ENCODE measurements at regions not wholly inside any gene's neighbourhood (a gene's known extent, or its start where the extent isn't known, plus 50 kb on each side); places are given as distances from the start of the nearest gene placed in this dataset.
A peak's percentile ranks its signal among the peaks of the same experiment; 100 is the strongest.

- DNase-seq: no peak
Observed at GRCh38 chr5:143729334-143729946, 82.5 kb upstream of the HMHB1 start.

GRCh38 chr5:143723159-143723558 is 88.8 kb upstream of the HMHB1 start:
- DNase-seq: no peak

- DNase-seq: no peak
Observed at GRCh38 chr5:143721925-143722324, 90.0 kb upstream of the HMHB1 start.

- DNase-seq: no peak
Observed at GRCh38 chr5:143720689-143721088, 91.3 kb upstream of the HMHB1 start.

GRCh38 chr5:143717400-143717799 is 94.6 kb upstream of the HMHB1 start:
- DNase-seq: no peak

- DNase-seq: no peak
Observed at GRCh38 chr5:143716881-143717280, 95.1 kb upstream of the HMHB1 start.

GRCh38 chr5:143715616-143716015 is 96.3 kb upstream of the HMHB1 start:
- no peak for DNase-seq

- DNase-seq: no peak
Observed at GRCh38 chr5:143714629-143715028, 97.3 kb upstream of the HMHB1 start.

GRCh38 chr5:143713047-143714003 is 98.6 kb upstream of the HMHB1 start:
- no peak for DNase-seq

GRCh38 chr5:143708672-143709071 is 103.3 kb upstream of the HMHB1 start:
- no peak for DNase-seq

GRCh38 chr5:143707806-143708205 is 104.2 kb upstream of the HMHB1 start:
- no peak for DNase-seq

GRCh38 chr5:143705381-143705780 is 106.6 kb upstream of the HMHB1 start:
- no peak for DNase-seq

- DNase-seq: no peak
Observed at GRCh38 chr5:143703659-143704058, 108.3 kb upstream of the HMHB1 start.

- DNase-seq: no peak
Observed at GRCh38 chr5:143701493-143701892, 110.5 kb upstream of the HMHB1 start.

- no peak for DNase-seq
Observed at GRCh38 chr5:143700994-143701393, 111.0 kb upstream of the HMHB1 start.

GRCh38 chr5:143699121-143699520 is 112.8 kb upstream of the HMHB1 start:
- peak; percentile 32 for DNase-seq

- DNase-seq: peak; percentile 11
Observed at GRCh38 chr5:143698574-143698973, 113.4 kb upstream of the HMHB1 start.

- DNase-seq: no peak
Observed at GRCh38 chr5:143696921-143697320, 115.0 kb upstream of the HMHB1 start.

GRCh38 chr5:143695941-143696340 is 116.0 kb upstream of the HMHB1 start:
- DNase-seq: no peak

GRCh38 chr5:143695244-143695864 is 116.6 kb upstream of the HMHB1 start:
- no peak for DNase-seq

GRCh38 chr5:143694357-143694756 is 117.6 kb upstream of the HMHB1 start:
- DNase-seq: no peak

GRCh38 chr5:143693651-143694252 is 118.2 kb upstream of the HMHB1 start:
- DNase-seq: no peak

- no peak for DNase-seq
Observed at GRCh38 chr5:143692342-143692741, 119.6 kb upstream of the HMHB1 start.

GRCh38 chr5:143691945-143692290 is 120.0 kb upstream of the HMHB1 start:
- no peak for DNase-seq
